SW 1271 (cell line): ENCODE measurements at regions not wholly inside any gene's neighbourhood (a gene's known extent, or its start where the extent isn't known, plus 50 kb on each side); places are given as distances from the start of the nearest gene placed in this dataset.

Experiments used
- DNase-seq, 2 experiments: peaks; one replicate each; lab custom pipeline; 2025; lab: John Stamatoyannopoulos, UW

DNA sequence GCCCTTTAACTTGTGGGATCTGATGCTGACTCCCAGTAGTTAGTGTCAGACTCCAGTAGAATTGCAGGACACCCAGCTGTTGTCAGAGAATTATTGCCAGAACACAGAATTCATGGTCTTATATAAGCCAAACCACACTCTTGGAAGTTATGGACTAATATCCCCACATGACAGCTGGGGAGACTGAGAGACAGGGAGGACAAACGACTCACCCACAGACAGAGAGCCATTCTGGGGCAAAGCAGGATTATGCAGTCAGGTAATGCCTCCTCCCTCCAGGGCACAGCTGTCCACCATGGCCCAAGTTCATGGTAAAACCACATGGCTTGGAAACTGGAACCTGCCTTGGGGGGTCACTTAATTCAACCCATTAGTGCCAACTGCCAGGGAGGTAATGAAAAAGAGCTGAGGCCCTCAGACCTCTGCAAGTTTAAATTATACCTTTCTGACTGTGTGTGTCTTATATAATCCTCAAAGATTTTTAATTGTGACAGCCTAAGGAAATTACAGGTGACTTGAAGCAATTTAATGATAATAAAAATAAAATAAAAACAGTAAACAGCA is 299.5 kb downstream of the BUD13 start:
- no peak for DNase-seq

DNA sequence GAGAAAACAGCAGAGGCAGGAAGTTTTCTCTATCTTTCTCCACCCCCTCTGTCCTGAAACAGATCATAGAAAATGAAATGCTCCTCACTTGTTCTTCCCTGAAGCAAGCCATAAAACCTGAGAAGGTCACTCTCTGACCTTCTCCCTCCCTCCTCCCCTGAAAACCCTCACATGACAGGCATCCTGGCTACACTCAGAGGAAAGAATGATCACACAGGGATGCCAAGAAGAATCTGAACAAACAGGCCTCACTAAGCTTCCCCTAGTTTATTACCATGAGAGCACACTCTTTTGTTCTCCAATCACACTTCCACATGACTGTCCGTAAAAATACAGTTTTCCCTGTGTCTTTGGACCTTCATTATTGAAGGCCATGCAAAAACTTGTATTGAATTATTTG is 300.1 kb downstream of the BUD13 start:
- no peak for DNase-seq

DNA sequence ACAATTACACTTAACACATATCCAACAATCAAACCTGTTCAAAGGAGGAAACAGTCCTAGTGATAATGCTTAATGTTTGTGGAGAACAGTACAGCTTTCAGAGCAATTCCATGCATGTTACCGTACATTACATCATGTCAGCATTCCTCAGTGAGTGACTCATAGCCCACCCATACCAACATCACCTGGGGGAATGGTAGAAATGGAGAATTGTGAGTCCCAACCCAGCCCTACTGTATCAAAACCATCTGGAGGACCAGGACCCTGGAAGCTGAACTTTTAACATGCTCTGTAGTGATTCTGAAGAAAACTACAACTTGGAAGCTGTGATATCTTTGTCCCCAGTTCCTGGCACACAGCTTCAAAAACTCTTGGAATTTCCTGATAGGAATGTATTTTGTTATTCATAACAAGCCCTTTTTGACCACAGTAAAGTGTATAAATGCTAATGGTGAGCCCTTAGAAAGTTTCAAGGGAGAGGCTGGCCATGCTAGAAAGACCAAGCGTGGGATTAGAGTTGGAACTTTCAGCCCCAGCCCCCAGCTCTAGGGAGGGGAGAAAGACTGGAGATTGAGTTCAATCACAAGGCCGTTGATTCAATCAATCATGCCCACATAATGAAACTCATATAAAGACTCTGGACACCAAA is 301.1 kb downstream of the BUD13 start:
- no peak for DNase-seq

DNA sequence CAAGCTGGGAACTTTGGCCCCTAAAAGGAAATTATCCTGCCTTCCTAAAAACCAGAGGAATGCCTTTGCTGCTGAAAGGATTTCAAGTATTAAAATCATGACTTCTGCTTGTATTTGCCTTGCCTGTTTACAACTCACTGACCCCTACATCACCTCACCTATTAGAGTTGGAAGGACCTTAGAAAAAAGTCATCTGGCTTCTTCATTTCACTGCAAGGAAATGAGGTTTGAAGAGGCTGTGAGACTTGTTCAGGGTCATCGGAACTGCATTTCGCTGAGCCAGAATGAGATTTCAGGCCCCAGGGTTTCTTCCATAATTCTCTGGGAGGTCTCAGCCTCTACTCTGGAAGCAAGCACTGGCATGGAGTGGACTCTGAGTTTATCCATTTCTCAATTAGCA is 304.1 kb downstream of the BUD13 start:
- no peak for DNase-seq

DNA sequence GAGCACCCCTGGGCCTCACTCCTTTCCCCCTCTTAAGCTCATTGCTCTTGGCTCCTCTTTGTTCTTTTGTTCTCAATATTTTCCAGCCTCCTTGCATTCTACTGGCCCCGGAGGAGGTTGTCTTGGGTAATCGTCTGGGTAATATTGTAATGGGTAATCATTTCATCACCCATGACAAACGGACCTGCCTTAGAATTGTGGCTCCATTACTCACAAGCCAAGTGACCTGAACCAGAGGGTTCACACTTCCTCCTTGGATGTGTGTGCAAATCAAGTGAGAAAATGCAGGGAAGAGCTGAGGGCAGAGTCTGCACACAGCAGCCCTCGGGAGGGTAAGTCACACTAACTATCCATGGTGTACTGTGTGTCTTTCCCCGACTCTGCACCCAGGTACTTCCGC is 305.0 kb downstream of the BUD13 start:
- DNase-seq = no peak

DNA sequence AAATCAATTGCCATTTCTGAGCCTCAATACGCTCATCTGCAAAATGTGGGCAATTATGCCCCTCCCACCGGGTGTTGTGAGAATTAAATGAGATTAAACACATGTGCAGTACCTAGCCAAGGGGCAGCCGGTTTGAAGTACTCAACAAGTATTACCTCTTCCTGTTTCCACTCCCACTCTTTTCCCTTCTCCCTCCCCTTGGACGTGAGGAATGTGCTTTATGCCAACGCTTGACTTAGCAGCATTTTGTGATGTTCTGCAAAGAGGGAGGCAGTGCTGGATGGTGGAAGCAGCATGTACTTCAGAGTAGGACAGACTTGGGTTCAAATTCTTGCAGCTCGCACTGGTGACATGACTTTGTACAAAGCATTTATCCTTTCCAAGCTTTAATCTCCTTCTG is 306.0 kb downstream of the BUD13 start:
- DNase-seq = no peak

DNA sequence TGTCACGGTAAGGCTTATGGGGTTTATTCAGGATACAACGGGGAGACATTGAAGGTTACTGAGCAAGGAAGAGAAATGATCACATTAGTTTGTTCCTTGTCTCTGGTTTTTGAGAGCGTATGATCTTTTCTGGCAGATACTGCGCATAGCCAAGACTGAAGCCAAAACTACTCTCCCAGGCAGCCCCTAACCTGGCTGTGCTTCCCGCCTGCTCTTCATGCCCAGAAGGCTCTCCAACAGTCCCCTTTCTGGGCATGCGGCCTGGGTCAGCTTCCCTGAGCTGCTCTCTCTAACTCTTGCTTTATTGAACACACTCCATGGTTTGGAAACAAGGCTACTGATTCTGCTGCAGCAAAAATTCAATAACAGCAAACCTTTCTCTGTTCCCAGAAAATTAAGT is 306.6 kb downstream of the BUD13 start:
- DNase-seq = no peak

DNA sequence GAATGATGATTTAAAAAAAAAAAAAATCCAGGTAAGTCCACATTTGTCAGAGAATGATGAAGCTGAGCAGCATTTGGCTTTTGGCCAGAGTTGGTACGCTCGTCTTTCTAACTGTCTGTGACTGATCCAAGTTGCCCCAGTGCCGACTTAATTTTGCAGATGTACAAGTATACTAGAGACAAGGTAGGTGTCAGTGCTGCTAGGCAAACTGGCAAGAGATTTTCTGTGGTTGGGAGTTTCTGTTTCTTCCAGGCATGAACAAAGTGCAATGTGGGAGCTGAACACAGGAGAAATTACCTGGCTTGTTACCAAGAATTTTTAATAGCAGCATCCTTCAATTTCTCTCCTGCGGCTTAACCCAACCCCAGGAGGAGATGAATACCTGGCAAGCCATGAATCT is 307.7 kb downstream of the BUD13 start:
- no peak for DNase-seq

DNA sequence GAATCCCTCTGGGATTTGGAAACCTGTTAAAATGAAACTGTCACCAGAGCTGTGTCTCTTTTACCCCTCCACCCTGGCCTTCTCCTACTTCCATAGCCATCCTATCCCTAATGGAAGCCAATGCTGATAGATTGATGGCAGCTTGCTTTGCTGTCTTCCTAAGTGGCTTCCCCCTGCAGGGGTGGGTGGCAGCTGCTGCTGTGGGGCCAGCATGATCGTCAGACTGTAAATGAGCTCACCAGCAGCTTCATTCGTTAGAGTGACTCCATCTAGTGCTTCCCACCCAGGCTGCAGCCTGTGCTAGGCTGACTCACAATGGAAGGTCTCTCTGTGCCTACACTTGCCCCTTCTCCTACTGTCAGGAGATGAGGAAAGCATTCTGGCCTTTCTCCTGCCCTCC is 311.0 kb downstream of the BUD13 start:
- no peak for DNase-seq

DNA sequence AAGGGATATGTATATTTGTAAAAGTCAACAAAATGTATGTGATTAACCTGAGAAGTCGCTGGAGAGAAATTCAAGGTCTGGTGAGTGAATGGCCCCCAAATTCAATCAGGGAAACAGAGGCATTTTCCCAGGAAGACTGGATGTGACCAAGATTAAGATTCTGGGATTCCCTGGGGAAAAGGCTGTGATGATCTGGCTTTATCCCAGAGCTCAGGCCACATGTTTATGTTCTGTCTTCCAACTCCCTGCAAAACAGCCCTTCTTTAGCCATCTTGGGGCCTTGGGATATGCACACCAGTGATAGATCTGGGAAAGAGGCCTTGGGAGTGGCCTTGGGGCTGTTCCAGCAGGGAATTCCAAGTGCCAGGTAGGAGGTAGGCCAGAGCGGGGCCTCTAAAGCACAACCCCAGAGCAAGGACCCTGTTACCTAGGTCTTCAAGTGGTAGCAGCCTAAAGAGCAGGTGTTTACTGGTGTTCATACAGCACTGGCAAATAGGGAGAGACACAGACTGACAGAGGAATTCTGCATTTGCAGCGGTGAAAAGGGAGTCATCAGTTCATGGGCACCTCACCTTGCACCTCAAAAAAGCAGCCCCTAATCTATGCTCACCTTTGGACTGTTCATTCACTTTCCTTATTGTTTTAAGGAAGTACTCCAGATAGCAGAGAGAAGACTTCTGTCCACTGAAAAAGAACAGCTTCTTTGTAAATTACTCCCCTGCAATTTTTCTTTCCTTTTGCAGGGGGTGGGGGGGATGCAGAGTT is 312.4 kb downstream of the BUD13 start:
- DNase-seq = no peak

DNA sequence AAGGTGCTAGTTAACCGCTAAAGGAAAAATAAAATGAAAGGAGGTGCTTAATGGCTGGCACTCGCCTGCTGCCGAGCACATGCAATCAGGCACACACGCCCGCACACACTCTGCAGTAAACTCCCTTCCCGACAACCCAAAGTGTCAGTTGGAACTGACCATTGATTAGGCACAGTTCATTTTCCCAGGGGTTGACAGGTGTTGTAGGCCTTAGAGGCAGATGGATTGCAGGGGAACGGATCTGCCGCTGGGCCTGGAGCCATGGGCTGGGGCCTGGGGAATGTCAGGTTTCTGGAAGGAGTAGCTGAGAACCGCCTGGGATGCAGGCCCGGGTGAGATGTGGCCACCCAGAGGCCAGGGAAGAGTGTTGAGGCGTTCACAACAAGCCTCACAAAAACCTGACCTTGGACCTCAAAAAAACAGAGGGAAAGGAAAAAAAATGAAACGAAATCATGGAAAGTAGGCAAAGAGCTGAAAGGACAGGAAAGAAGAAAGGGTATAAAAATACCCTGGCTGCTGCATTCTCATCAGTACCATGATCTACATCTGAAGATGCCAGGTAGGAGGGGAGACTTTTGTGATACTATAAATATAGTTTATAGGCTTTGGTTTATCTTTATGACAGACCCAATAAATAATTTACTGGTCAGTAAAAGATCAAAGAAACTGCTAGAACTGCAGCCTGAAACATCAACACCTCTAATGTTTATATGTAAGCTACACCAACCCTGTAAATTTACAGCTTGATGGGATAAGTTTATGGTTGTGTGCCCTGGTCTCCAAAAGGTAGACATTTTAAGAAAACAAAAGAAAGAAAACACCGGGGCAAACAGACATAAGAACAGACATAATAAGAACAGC is 313.4 kb downstream of the BUD13 start:
- DNase-seq = no peak

DNA sequence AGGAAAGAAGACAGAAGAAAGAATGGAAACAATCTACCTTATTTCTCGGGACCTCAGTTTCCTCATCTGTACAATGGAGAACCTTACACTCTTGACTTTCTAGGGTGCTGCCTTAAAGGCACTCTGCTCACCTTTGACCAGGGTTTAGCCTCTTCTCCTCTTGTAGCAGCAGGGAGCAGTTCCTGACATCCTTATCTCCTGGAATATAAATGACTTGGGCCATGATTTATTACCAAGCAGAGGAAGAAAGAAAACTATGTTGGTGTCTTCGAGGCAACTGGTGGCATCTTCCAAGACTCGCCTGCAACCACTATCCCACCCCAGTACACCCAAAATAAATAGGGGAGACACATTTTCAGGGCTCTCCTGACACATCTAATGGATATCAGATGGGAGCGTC is 314.2 kb downstream of the BUD13 start:
- no peak for DNase-seq

DNA sequence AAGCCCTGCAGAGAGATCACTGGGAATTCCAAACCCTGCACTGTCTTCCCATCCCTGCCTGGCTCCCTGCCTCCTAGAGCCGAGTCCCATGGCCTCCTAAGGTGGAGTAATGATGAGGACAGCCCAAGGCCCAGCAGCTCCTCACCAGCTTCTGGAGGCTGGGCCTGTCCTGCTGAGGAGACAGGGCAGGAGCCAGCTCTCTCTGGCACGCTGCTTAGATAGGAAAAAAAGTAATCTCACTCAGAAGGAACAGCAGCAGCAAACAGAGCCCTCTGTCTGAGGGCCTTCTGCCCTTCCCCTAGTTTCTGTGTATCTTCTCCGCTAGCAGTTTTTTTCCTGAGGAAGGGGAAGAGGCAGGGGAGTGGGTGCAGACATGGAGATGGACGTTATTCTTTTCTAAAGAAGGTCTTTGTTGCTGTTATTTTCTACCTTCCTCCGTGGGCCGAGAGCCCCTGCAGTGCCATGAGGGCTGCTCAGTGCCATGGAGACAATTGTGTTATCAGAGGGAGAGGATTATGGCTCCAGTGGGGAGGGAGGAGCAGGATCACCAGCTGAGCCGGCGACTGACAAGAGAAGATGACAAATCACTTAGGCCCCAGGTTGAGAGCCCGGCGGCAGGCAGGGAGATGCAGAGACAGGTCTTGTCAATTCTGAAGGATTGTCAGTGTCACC is 315.3 kb downstream of the BUD13 start:
- DNase-seq = no peak

DNA sequence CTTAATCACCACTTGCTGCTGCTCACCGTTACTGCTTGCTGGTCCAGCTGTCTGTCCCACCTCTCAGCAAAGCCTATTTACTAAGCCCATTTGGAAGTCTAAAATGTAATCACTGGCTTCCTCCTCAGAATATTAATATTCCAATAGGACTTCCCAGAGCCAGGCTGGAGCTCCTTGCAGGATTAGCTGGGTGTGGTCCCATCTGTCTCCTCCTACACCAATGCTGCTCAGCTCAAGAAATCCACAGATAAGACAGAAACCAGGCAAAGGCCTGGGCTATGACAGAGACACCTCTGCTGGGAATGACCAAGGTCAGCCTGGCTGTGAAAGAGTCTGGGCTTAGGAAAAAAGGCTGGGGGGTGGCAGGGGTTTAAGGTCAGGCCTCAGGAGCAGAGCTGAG is 317.8 kb downstream of the BUD13 start:
- no peak for DNase-seq

DNA sequence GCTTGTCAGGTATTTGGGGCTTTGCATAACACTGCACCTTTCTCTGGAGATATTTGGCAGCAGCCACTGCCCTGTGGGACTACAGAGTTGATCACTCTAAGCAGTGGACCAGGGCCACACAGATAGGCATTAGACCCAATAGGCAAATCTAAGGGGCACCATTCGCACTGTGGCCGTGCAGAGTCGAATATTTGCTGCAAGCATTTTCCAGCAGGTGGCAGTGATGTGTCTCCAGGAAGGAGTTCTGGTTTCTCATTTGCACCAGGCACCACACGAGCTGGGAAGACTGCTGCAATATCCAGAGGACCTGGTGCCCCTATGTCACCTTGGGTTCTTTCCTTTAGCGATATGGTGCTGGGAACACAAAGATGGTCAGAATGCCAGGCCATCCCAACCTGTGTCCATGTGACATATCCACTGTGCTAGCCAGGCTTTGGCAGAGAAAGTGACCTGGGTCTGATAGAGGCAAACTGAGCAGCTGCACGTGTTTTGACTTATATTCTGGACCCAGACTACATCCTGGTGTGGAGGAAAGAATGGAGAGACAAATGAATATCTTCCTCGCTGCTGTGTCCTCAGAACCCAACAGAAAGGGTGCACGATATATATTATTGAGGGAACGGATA is 318.7 kb downstream of the BUD13 start:
- DNase-seq = peak in 1 of 2 experiments; percentile 1

DNA sequence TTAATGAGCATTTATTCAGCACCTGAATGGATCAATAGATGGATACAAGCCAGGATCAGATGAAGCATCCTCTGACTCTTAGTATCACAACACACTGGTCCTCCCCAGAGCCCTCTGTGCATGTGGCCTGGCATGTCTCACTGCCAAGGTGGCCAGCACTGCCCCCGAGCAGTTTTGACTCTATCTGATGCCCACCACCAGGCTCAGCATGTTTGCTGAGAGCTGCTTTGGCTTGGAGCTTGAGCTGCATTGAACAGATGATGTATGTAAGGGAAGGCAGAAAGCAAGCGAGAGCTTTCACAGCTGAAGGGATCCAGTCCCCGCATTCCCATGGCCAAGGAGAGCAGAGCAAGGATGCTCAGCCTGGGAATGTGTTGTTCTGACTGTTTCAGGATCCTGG is 320.3 kb downstream of the BUD13 start:
- no peak for DNase-seq

DNA sequence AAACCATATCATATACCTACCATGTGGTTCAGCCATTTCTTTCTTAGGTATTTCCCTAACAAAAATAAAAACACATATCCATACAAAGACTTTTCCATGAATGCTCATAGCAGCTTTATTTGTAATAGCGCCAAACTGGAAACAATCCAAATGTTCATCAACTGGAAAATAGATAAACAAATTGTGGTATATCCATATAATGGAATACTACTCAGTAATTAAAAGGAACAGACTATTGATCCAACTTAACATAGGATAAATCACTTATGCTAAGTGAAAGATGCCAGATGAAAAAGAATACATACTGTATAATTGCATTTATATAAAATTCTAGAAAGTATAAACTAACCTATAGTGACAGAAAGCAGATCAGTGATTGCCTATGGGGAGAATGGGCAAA is 323.3 kb downstream of the BUD13 start:
- no peak for DNase-seq

DNA sequence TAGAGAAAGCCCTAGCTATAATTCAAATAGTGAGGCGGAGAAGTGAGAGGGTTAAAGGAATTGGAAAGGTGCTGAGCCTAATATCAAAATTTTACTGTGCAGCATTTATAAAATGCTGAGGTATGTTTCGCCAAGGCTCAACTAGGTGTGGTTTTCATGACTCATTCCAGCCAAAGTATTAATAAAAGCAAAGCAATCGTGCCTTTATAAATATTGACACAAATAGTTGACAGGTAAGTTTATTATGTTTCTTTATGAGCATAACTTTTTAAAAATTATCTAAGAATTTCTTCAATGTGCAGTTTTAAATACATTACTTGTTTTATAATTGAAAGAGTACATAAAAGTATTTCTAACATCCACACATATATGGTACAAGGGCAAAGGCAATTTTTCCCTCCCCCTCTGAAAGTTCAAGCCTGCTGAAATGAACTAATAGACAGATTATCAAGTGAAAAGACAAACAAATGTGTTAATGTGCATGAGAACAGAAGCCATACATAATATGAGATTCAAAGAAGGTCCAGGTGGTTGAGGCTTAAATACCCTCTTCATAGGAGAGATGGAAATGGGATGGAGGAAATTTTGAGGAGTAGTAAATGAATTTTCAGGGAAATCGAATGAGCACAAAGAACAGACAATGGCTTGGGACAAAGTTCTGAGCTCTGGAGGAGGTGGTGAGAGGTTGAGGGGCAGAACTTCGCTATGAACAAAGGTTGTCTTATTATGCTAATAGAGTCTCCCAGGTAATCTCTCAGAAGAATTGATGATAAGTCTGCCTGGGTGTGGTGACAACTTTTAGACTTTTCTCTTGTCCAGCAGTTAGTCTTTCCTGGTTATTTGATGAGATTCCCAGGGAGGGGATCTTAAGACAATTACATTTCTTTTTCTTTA is 326.5 kb downstream of the BUD13 start:
- no peak for DNase-seq

DNA sequence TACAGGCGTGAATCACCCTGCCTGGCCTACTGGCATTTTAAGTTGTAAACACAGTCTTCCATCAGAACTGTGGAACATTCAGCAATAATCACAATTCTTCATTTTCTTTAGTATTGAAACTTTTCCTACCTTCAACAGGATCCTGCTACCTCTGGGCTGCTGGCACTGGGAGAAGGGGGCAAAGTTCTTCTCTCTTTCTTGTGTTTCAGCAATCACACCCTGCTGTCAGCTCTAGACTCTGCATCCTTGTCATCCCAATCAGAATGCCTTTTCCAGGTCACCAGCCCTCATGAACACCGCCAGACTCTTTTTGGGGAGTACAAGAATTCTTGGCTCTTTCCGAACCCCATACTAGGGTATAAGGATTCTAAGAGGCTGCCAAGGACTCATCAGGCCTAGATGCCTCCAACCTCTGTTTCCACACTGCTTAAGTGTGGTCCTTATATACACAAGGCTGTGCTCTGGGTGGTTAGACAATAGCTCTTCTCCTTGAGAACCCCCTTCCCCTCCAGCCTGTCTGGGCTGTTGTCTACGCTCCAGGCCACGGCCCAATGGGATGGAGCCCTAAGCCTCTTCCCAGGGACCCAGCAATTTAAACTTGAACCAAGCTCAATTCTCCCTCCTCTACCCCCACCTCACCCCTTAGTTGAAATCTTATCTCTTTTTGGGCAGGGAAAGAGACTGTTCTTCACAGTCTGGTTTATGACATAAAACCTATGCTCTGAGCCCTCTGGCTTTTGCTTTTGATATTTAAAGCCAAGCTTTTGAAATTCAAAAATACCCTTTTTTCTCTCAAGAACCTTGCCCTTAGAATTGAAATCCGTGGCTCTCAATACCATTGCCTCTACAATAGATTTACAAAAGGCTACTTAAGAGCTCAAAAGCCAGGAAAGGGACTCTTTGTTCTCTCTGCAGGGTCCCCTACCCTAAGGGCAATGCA is 327.4 kb downstream of the BUD13 start:
- DNase-seq = no peak
